OCI-LY3 (cell line): ENCODE measurements at regions not wholly inside any gene's neighbourhood (a gene's known extent, or its start where the extent isn't known, plus 50 kb on each side); places are given as distances from the start of the nearest gene placed in this dataset.

Source experiments
- H2AFZ ChIP-seq: fragments of 200-600, 300-600 bp; shearing (Covaris generic); 2 replicates; pipeline ENCODE4 v1.6.0; 2014; ENCODE audit warnings: antibody characterized with exemption, low read depth, low read length
- H3K27ac ChIP-seq: fragments of 200-600, 300-600 bp; sonication (generic); 2 replicates; pipeline ENCODE4 v1.5.1; 2014; ENCODE audit warnings: mild to moderate bottlenecking, low read length, moderate library complexity, mixed read lengths
- H3K27me3 ChIP-seq: fragments of 200-600, 300-600 bp; sonication (generic); 2 replicates; pipeline ENCODE4 v1.6.1; 2014; ENCODE audit warnings: low read depth, low read length, mixed read lengths
- H3K36me3 ChIP-seq: fragments of 200-600, 300-600 bp; sonication (generic); replicated peaks from 2 replicates; pipeline ENCODE3; 2014; ENCODE audit warnings: low read depth, low read length, mixed read lengths
- H3K4me1 ChIP-seq: fragments of 300-600, 200-600 bp; sonication (generic); 2 replicates; pipeline ENCODE4 v1.6.1; 2014; ENCODE audit warnings: low read length, mixed read lengths
- H3K4me2 ChIP-seq: fragments of 200-600, 300-600 bp; sonication (generic); 2 replicates; pipeline ENCODE4 v1.6.1; 2014; ENCODE audit warnings: low read length, mixed read lengths
- H3K4me3 ChIP-seq: fragments of 300-600, 200-600 bp; sonication (generic); 2 replicates; pipeline ENCODE4 v1.5.1; 2014; ENCODE audit warnings: antibody characterized with exemption, mild to moderate bottlenecking, low read length, moderate library complexity
- H3K79me2 ChIP-seq: fragments of 300-600, 200-600 bp; shearing (Covaris generic); 2 replicates; pipeline ENCODE4 v1.6.1; 2014; ENCODE audit warnings: mild to moderate bottlenecking, low read length, mixed read lengths
- H3K9ac ChIP-seq: fragments of 300-600, 200-600 bp; shearing (Covaris generic); 2 replicates; pipeline ENCODE4 v1.6.0; 2014; ENCODE audit warnings: mild to moderate bottlenecking, low read length, moderate library complexity
- H3K9me3 ChIP-seq: fragments of 200-600, 300-600 bp; shearing (Covaris generic); 2 replicates; pipeline ENCODE4 v1.6.1; 2014; ENCODE audit warnings: low read length, mixed read lengths; ENCODE audit not compliant: insufficient read depth
- H4K20me1 ChIP-seq: fragments of 200-600, 300-600 bp; sonication (generic); 2 replicates; pipeline ENCODE4 v1.6.1; 2016; ENCODE audit warnings: low read length, mixed read lengths; ENCODE audit not compliant: insufficient read depth
- EZH2phosphoT487 ChIP-seq: fragments of 200-600 bp; shearing (Covaris generic); IDR thresholded peaks from 2 replicates; pipeline ENCODE4 v1.6.1; 2018; ENCODE audit warnings: antibody characterized with exemption, mixed run types, low read depth
- TF ChIP-seq, protein P1 (sequence below): fragments of 200-600, 300-600 bp; sonication (generic); IDR thresholded peaks from 2 replicates; pipeline ENCODE4 v1.5.1; 2014; ENCODE audit warnings: antibody characterized with exemption, low read length, low read depth

DNA sequence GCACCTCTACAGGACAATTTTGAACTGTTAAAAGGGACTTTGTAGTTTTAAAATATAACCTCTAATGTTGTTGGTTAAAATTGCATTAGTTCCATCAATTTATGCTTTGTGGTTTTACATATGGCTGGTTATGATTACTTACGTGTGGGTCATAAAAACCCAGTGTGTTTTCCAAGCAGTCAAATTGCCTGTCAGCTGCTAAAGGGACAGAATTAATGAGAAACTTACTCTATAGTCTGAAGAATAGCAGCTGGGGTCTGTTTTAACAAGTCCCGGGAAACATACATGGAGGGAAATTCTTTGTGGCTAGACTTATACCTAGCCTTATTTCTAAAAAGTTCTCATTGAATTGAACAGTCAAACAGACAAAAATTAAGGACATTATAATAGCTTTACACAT is 820.9 kb upstream of the ADGRL4 start:
- no peak overlapping the region for H3K4me3 ChIP-seq
- H3K27ac ChIP-seq: no peak overlapping the region
- no peaks in the 10 kb centered on the region for H3K9me3 ChIP-seq
- H3K79me2 ChIP-seq: no peaks in the 10 kb centered on the region
- H3K27me3 ChIP-seq: no peaks in the 10 kb centered on the region
- H3K36me3 ChIP-seq: no peaks in the 10 kb centered on the region
- H3K4me1 ChIP-seq: peaks cover 9% of the 10 kb centered on the region; the same call in 1 of the 2 replicates
- H4K20me1 ChIP-seq: no peaks in the 10 kb centered on the region
- H2AFZ ChIP-seq: no peak overlapping the region
- H3K4me2 ChIP-seq: peak overlapping the region; percentile 26
- H3K9ac ChIP-seq: no peak overlapping the region
- TF ChIP-seq EZH2phosphoT487: no peak
- TF ChIP-seq, protein P1, sequence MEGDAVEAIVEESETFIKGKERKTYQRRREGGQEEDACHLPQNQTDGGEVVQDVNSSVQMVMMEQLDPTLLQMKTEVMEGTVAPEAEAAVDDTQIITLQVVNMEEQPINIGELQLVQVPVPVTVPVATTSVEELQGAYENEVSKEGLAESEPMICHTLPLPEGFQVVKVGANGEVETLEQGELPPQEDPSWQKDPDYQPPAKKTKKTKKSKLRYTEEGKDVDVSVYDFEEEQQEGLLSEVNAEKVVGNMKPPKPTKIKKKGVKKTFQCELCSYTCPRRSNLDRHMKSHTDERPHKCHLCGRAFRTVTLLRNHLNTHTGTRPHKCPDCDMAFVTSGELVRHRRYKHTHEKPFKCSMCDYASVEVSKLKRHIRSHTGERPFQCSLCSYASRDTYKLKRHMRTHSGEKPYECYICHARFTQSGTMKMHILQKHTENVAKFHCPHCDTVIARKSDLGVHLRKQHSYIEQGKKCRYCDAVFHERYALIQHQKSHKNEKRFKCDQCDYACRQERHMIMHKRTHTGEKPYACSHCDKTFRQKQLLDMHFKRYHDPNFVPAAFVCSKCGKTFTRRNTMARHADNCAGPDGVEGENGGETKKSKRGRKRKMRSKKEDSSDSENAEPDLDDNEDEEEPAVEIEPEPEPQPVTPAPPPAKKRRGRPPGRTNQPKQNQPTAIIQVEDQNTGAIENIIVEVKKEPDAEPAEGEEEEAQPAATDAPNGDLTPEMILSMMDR: no peak

DNA sequence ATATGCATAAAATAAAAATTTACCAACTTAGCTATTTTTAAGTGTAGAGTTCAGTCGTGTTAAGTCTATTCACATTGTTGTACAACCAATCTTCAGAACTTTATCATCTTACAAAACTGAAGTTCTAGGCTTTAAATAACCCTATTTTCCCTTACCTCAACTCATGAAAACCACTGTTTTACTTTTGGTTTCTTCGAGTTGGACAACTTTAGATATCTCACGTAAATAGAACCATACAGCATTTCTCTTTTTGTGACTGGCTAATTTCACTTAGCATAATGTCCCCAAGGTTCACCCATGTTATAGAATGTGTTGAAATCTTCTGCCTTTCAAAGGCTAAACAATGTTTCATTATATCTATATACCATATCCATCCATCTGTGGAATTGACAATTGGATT is 819.0 kb upstream of the ADGRL4 start:
- H3K4me2 ChIP-seq: no peak overlapping the region
- no peak overlapping the region for H3K4me3 ChIP-seq
- no peak overlapping the region for H2AFZ ChIP-seq

DNA sequence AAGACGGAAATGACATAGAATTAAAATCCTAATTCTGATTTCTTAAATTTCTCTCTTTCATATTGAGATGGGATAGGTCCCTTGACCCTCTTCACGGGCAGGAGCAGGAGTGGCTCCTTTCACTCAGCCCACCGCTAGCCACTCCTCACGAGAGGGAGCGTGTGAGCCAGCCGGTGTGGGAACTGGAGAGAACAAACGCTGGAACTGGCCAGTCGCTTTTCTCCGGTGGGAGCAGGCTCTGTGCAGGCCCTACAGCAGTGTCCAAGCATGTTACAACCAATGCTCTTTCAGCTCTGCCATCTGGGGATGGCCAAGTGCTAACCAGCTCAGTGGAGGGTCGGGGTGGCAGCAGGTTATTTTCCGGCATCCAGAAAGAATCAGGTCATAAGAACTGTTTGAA is 815.5 kb upstream of the ADGRL4 start:
- Histone ChIP-seq H3K27me3 (no peaks in the 10 kb centered on the region), H3K79me2 (no peaks in the 10 kb centered on the region), H3K4me2 (no peak overlapping the region), H3K36me3 (no peaks in the 10 kb centered on the region), H2AFZ (no peak overlapping the region), H3K27ac (no peak overlapping the region), H3K9ac (no peak overlapping the region), H3K4me3 (no peak overlapping the region), H3K9me3 (no peaks in the 10 kb centered on the region), H3K4me1 (peaks cover 2% of the 10 kb centered on the region; the same call in 1 of the 2 replicates), H4K20me1 (no peaks in the 10 kb centered on the region)
- TF ChIP-seq, protein P1: no peak
- TF ChIP-seq EZH2phosphoT487: no peak

More for the DNA sequence above, 819.0 kb upstream of the ADGRL4 start:
- Histone ChIP-seq H3K36me3 (no peaks in the 10 kb centered on the region), H3K9ac (no peak overlapping the region), H3K9me3 (no peaks in the 10 kb centered on the region), H3K79me2 (no peaks in the 10 kb centered on the region), H3K4me1 (peaks cover 9% of the 10 kb centered on the region; the same call in 1 of the 2 replicates), H3K27ac (no peak overlapping the region), H3K27me3 (no peaks in the 10 kb centered on the region), H4K20me1 (no peaks in the 10 kb centered on the region)
- TF ChIP-seq, protein P1: no peak
- TF ChIP-seq EZH2phosphoT487: no peak

DNA sequence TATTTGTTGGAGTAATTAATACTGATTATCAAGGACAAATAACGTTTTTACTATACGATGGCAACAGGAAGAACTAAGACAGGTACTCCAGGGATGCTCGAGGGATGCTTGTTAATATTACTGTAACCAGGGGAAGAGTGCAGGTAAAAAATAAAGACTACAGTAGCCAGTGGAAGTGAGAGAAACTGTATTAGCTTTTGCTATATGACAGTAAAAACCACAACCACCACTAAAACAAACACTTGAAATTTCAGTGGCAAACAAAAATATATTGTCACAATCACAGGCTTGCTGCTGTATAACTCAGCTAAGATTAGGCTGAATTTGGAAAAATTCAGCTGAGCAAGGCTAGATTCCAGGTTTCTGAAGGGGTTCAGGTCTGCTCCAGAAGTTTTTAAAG is 812.6 kb upstream of the ADGRL4 start:
- Histone ChIP-seq H2AFZ (no peak overlapping the region), H3K4me1 (no peaks in the 10 kb centered on the region), H3K9me3 (no peaks in the 10 kb centered on the region), H4K20me1 (no peaks in the 10 kb centered on the region), H3K27ac (no peak overlapping the region), H3K79me2 (no peaks in the 10 kb centered on the region), H3K27me3 (no peaks in the 10 kb centered on the region), H3K36me3 (no peaks in the 10 kb centered on the region), H3K4me3 (no peak overlapping the region), H3K4me2 (no peak overlapping the region), H3K9ac (no peak overlapping the region)
- TF ChIP-seq EZH2phosphoT487: no peak
- TF ChIP-seq, protein P1: no peak
